BE2C (cell line): ENCODE measurements at regions not wholly inside any gene's neighbourhood (a gene's known extent, or its start where the extent isn't known, plus 50 kb on each side); places are given as distances from the start of the nearest gene placed in this dataset.

ENCODE experiments used
- DNase-seq: peaks from one replicate; pipeline ENCODE4 v3.0.0-alpha.2; 2020
- H3K27me3 ChIP-seq: fragments of 250-450 bp; sonication (Bioruptor Pico); 2 replicates; pipeline ENCODE4 v1.5.1; 2020; ENCODE audit warnings: mild to moderate bottlenecking
- H3K36me3 ChIP-seq: fragments of 250-450 bp; sonication (Bioruptor Pico); 2 replicates; pipeline ENCODE4 v1.5.1; 2020; ENCODE audit warnings: mild to moderate bottlenecking
- H3K4me1 ChIP-seq: fragments of 250-450 bp; sonication (Bioruptor Pico); 2 replicates; pipeline ENCODE4 v1.5.1; 2020
- H3K4me3 ChIP-seq: 2 replicates; pipeline ENCODE4 v1.5.1; 2011; ENCODE audit warnings: low read depth, low read length
- H3K9me3 ChIP-seq: fragments of 250-450 bp; sonication (Bioruptor Pico); 2 replicates; pipeline ENCODE4 v1.5.1; 2020
- TF ChIP-seq, protein P1 (sequence below): IDR thresholded peaks from 2 replicates; pipeline ENCODE4 v1.5.1; 2012; ENCODE audit warnings: mild to moderate bottlenecking, low read depth, low read length

DNA sequence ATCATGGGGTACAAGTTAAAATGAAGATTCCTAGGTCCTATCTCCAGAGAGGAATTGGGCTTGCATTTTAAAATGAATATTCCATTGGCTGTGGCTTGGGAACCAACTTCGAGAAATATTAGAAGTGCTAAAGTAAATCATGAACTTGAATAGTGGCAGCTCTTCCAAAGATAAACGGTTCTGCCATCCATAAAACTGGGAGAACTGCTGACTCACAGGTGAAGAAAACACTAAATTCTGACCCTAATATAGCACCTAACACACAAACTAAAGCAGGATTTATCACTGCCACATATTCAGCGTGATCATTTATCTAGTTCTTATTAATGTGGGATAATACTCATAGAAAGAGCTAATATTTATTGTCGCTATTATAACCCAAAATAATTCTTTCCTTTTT lies 508.1 kb upstream of the ID4 start:
- H3K4me3 ChIP-seq: no peak overlapping the region
- TF ChIP-seq, protein P1, sequence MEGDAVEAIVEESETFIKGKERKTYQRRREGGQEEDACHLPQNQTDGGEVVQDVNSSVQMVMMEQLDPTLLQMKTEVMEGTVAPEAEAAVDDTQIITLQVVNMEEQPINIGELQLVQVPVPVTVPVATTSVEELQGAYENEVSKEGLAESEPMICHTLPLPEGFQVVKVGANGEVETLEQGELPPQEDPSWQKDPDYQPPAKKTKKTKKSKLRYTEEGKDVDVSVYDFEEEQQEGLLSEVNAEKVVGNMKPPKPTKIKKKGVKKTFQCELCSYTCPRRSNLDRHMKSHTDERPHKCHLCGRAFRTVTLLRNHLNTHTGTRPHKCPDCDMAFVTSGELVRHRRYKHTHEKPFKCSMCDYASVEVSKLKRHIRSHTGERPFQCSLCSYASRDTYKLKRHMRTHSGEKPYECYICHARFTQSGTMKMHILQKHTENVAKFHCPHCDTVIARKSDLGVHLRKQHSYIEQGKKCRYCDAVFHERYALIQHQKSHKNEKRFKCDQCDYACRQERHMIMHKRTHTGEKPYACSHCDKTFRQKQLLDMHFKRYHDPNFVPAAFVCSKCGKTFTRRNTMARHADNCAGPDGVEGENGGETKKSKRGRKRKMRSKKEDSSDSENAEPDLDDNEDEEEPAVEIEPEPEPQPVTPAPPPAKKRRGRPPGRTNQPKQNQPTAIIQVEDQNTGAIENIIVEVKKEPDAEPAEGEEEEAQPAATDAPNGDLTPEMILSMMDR: no peak
- no peak for DNase-seq
- no peaks in the 10 kb centered on the region for H3K9me3 ChIP-seq
- no peaks in the 10 kb centered on the region for H3K27me3 ChIP-seq
- no peaks in the 10 kb centered on the region for H3K4me1 ChIP-seq
- no peaks in the 10 kb centered on the region for H3K36me3 ChIP-seq

DNA sequence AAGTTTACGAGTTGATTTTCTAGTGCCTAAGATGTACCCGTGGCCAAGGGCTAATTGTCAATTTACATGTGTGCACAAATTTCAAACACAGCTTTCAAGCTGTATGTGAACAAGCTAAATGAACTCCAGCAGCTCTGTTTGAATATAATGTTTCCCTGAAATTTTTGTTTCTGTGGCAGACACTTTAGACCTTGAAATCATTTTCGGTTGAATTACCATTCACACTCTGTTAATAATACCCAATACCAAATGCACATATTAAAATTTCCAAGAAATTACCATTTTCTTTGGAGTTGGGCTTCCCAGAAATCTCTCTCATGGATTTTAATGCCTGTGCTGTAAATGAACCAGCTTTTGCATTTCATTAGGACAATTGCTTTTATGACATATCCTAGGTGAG lies 506.1 kb upstream of the ID4 start:
- Histone ChIP-seq H3K36me3 (no peaks in the 10 kb centered on the region), H3K9me3 (no peaks in the 10 kb centered on the region), H3K4me1 (no peaks in the 10 kb centered on the region), H3K27me3 (no peaks in the 10 kb centered on the region), H3K4me3 (no peak overlapping the region)
- TF ChIP-seq, protein P1: no peak
- DNase-seq: no peak

DNA sequence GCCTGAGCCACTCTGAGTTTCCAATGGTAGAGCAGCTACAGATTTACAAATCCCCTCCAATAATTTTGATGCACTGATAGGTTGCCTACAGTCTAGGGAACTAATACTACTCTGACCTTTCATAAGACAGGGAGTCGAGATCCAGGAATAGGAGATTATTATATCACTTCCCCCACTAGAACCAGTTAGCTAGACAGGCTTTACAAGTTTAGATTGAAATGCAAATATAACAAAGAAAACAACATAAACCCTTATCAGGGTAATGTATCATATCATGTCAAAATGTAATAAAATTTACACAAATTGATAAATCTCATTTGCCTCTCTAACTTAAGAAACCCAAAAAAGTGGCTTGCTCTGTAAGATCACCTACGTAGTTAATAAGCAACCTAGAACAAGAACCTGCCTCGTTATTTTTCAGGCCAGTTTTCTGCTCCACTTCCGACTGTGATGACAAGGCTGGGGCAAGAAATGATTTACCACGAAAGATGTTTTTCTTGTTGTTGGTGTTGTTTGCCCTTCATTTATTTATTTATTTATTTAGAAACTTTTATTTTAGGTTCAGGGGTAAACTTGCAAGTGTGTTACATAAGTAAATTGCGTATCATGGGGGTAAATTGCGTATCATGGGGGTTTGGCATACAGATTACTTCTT lies 504.2 kb upstream of the ID4 start:
- TF ChIP-seq, protein P1: no peak
- Histone ChIP-seq H3K27me3 (no peaks in the 10 kb centered on the region), H3K9me3 (no peaks in the 10 kb centered on the region), H3K4me1 (no peaks in the 10 kb centered on the region), H3K4me3 (no peak overlapping the region), H3K36me3 (no peaks in the 10 kb centered on the region)
- DNase-seq: no peak

DNA sequence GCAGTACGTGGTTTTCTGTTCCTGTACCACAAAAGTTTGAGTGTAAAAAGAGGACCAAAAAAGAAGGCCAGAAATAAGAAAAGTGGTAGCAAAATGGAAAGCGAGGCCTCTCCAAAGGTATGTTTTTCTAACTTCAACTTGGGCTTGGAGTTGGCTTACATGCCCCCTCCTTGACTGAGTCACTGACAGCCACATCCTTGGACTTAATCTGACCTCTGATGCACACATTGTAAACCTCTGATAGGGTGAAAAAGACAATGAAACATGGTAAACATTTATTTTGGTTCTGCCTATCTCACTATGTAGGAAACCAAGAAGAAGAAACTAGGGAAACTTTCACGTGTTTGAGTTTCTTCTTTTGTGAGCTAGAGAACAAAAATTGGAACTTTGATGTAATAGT lies 503.2 kb upstream of the ID4 start:
- DNase-seq: no peak
- no peak overlapping the region for H3K4me3 ChIP-seq
- TF ChIP-seq, protein P1: no peak
- no peaks in the 10 kb centered on the region for H3K4me1 ChIP-seq
- no peaks in the 10 kb centered on the region for H3K27me3 ChIP-seq
- H3K36me3 ChIP-seq: no peaks in the 10 kb centered on the region
- H3K9me3 ChIP-seq: no peaks in the 10 kb centered on the region

DNA sequence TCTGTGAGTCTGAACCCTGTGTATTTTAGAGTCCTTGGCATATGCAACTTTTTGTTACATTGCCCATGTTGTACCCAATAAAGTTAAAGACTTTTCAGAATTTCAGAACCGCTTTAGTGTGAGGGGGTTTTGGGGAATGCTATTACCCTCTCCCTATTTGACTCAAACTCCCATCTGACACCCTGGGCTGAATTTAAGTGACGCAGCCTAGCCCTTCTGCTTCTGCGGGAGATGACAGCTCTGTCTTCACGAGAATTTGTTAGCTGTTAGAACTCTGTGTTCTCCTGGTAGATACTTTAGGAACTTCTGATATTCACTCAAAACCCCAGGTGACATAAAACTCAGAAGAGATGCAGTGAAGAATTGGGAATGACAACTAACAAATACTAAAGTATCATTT lies 500.6 kb upstream of the ID4 start:
- H3K36me3 ChIP-seq: no peaks in the 10 kb centered on the region
- TF ChIP-seq, protein P1: no peak
- no peaks in the 10 kb centered on the region for H3K27me3 ChIP-seq
- no peaks in the 10 kb centered on the region for H3K9me3 ChIP-seq
- no peak overlapping the region for H3K4me3 ChIP-seq
- no peak for DNase-seq
- no peaks in the 10 kb centered on the region for H3K4me1 ChIP-seq

DNA sequence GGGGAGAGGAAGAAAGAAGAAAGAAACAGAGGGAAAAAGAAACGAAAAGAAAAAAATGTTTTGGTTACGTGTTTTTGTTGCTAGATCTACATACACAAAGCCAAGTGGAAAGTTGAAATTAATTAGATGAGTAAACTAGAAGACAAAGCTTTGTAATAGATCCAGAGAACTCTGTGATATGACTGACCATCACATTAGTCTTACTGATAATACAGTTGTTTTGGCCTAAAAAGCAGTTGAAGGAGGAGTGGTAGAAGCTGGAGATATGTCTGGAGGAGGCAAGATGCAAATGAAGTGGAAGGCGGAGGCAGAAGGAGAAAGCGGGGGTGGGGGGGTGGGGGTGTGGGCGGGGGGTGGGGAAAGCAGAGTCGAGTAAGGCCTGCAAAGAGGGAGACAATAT lies 500.1 kb upstream of the ID4 start:
- H3K9me3 ChIP-seq: no peaks in the 10 kb centered on the region
- no peaks in the 10 kb centered on the region for H3K36me3 ChIP-seq
- TF ChIP-seq, protein P1: no peak
- H3K27me3 ChIP-seq: no peaks in the 10 kb centered on the region
- DNase-seq: no peak
- no peaks in the 10 kb centered on the region for H3K4me1 ChIP-seq
- no peak overlapping the region for H3K4me3 ChIP-seq
